ENCODE measurements at regions not wholly inside any gene's neighbourhood (a gene's known extent, or its start where the extent isn't known, plus 50 kb on each side); places are given as distances from the start of the nearest gene placed in this dataset.

- TF ChIP-seq CTCF (IDR thresholded peaks at IDR 0.05; ENCODE audit: low read depth, low read length, missing control alignments), result peak; percentile 75
- no peak overlapping the region for H3K4me3 ChIP-seq (replicated peaks; ENCODE audit: low read depth, low read length)
- no peak for DNase-seq (ENCODE audit: extremely low read depth, low read depth)
These were observed 77.9 kb upstream of the RALY start for GRCh38 chr20:33915726-33916331.

- no peak overlapping the region for H3K4me3 ChIP-seq (replicated peaks; ENCODE audit: low read depth, low read length)
- no peak for DNase-seq (ENCODE audit: extremely low read depth, low read depth)
- no peak for TF ChIP-seq CTCF (IDR thresholded peaks at IDR 0.05; ENCODE audit: low read depth, low read length, missing control alignments)
These were observed 76.9 kb upstream of the RALY start for GRCh38 chr20:33916768-33917167.

- no peak for DNase-seq (ENCODE audit: extremely low read depth, low read depth)
- H3K4me3 ChIP-seq (replicated peaks; ENCODE audit: low read depth, low read length), result no peak overlapping the region
- no peak for TF ChIP-seq CTCF (IDR thresholded peaks at IDR 0.05; ENCODE audit: low read depth, low read length, missing control alignments)
These were observed 75.7 kb upstream of the RALY start for GRCh38 chr20:33917831-33918525.

- TF ChIP-seq CTCF (IDR thresholded peaks at IDR 0.05; ENCODE audit: low read depth, low read length, missing control alignments), result no peak
- no peak for DNase-seq (ENCODE audit: extremely low read depth, low read depth)
- H3K4me3 ChIP-seq (replicated peaks; ENCODE audit: low read depth, low read length), result no peak overlapping the region
These were observed 75.0 kb upstream of the RALY start for GRCh38 chr20:33918662-33919061.

- H3K4me3 ChIP-seq (replicated peaks; ENCODE audit: low read depth, low read length), result no peak overlapping the region
- TF ChIP-seq CTCF (IDR thresholded peaks at IDR 0.05; ENCODE audit: low read depth, low read length, missing control alignments), result no peak
- no peak for DNase-seq (ENCODE audit: extremely low read depth, low read depth)
These were observed 74.1 kb upstream of the RALY start for GRCh38 chr20:33919653-33920052.

GRCh38 chr20:33922224-33922623 lies 71.5 kb upstream of the RALY start:
- no peak for TF ChIP-seq CTCF (IDR thresholded peaks at IDR 0.05; ENCODE audit: low read depth, low read length, missing control alignments)
- no peak for DNase-seq (ENCODE audit: extremely low read depth, low read depth)
- H3K4me3 ChIP-seq (replicated peaks; ENCODE audit: low read depth, low read length), result no peak overlapping the region

Measured in HFF-Myc (cell line).